B cell (primary cell): ENCODE measurements at regions not wholly inside any gene's neighbourhood (a gene's known extent, or its start where the extent isn't known, plus 50 kb on each side); places are given as distances from the start of the nearest gene placed in this dataset.

ENCODE experiments used
- EZH2 ChIP-seq: IDR thresholded peaks from 2 replicates; pipeline ENCODE4 v1.6.1; 2012; ENCODE audit warnings: borderline replicate concordance, low read depth, mild to moderate bottlenecking, moderate library complexity, low read length; ENCODE audit not compliant: insufficient read depth, poor library complexity, severe bottlenecking
- TF ChIP-seq, protein P1 (sequence below): fragments of 200-600 bp; IDR thresholded peaks from one replicate; pipeline ENCODE4 v1.8.0; 2022; ENCODE audit warnings: antibody characterized with exemption, mild to moderate bottlenecking

DNA sequence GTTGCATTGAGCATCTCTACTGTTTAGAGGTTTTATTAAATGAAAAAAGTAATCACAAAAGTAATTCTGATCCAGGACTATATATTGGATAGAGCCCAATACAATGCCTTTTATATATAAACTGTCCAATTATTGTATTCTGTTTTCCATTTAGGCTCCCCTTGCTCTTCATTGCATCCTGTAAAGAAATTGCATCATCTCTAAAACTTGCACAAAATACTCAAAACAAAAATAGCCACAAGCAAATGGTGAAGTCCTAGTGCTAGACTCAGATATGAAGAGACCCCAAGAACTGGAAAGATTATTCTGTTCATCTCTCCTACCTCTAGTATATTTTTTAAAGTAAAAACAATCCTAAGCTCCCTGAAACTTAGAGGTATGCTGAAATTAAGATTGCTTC lies 195.8 kb downstream of the NNT start:
- TF ChIP-seq, protein P1, sequence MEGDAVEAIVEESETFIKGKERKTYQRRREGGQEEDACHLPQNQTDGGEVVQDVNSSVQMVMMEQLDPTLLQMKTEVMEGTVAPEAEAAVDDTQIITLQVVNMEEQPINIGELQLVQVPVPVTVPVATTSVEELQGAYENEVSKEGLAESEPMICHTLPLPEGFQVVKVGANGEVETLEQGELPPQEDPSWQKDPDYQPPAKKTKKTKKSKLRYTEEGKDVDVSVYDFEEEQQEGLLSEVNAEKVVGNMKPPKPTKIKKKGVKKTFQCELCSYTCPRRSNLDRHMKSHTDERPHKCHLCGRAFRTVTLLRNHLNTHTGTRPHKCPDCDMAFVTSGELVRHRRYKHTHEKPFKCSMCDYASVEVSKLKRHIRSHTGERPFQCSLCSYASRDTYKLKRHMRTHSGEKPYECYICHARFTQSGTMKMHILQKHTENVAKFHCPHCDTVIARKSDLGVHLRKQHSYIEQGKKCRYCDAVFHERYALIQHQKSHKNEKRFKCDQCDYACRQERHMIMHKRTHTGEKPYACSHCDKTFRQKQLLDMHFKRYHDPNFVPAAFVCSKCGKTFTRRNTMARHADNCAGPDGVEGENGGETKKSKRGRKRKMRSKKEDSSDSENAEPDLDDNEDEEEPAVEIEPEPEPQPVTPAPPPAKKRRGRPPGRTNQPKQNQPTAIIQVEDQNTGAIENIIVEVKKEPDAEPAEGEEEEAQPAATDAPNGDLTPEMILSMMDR, result no peak
- TF ChIP-seq EZH2, result no peak
